ENCODE measurements at regions not wholly inside any gene's neighbourhood (a gene's known extent, or its start where the extent isn't known, plus 50 kb on each side); places are given as distances from the start of the nearest gene placed in this dataset.
"Not testable (repeated sequence)": the region's sequence is repeated elsewhere in the genome, so short reads cannot be mapped to it uniquely, and the experiment has no call there.

- no peaks in the 10 kb centered on the region for H3K27me3 Mint-ChIP-seq
- no peaks in the 10 kb centered on the region for H3K4me1 Mint-ChIP-seq
Measured at GRCh38 chr4:75142850-75143249, 209.9 kb downstream of the PARM1 start.

GRCh38 chr4:75142382-75142781 lies 209.5 kb downstream of the PARM1 start:
- no peaks in the 10 kb centered on the region for H3K4me1 Mint-ChIP-seq
- intact Hi-C loops (cut with micrococcal nuclease) = no loop called here
- no peaks in the 10 kb centered on the region for H3K27me3 Mint-ChIP-seq
- no peak overlapping the region for H3K27ac Mint-ChIP-seq
- no peak for DNase-seq
- H3K9me3 Mint-ChIP-seq = no peaks in the 10 kb centered on the region
- no peaks in the 10 kb centered on the region for H3K36me3 Mint-ChIP-seq (ENCODE audit: low read depth)
- no peak overlapping the region for H3K4me3 Mint-ChIP-seq

More at GRCh38 chr4:75142850-75143249, 209.9 kb downstream of the PARM1 start:
- intact Hi-C loops (cut with micrococcal nuclease) = no loop called here
- H3K4me3 Mint-ChIP-seq = no peak overlapping the region
- H3K36me3 Mint-ChIP-seq (ENCODE audit: low read depth) = no peaks in the 10 kb centered on the region
- DNase-seq = no peak
- H3K9me3 Mint-ChIP-seq = no peaks in the 10 kb centered on the region
- no peak overlapping the region for H3K27ac Mint-ChIP-seq

DNA sequence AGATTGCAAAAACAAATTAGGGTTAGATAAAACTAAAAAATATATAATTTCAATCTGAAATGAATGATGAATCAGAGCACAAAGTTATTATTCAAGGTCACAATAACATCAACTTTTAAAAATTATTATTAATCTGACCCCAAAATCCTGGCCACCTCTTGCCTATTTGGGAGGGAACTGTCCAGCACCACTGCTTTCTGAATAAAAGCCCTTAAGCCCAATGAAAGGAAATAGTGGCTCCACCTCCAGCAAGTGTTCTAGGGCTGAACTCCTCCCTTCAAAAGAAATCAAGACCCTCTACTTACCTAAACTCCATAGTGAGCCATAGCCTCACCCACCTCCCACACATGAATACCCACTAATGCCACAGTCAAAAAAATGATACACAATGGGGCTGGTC lies 208.2 kb downstream of the PARM1 start:
- no peak overlapping the region for H3K4me3 Mint-ChIP-seq
- no peaks in the 10 kb centered on the region for H3K27me3 Mint-ChIP-seq
- no peak for DNase-seq

DNA sequence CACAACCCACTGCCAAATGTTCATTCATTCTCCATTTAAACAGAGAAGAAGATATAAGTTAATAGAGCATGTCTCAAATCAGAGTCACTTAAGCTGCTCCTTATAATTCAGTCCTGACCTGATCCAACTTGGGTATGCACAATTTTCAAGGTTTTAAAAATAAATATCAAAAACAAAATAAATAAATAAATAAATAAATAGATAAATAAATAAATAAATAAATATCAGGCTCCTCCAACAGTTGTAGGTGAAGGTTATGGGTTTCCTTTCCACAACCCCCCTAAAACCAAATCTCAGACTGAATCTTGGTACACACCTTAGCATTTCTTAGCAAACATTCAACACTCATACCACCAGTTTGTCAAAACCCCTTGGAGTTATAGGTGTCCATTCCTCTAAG lies 204.4 kb downstream of the PARM1 start:
- DNase-seq = no peak
- Mint-ChIP-seq H3K9me3 (no peaks in the 10 kb centered on the region), H3K27ac (no peak overlapping the region), H3K4me1 (no peaks in the 10 kb centered on the region), H3K36me3 (ENCODE audit: low read depth) (no peaks in the 10 kb centered on the region), H3K4me3 (no peak overlapping the region), H3K27me3 (no peaks in the 10 kb centered on the region)
- intact Hi-C loops (cut with micrococcal nuclease) = no loop called here

More for the DNA sequence above, 208.2 kb downstream of the PARM1 start:
- Mint-ChIP-seq H3K27ac (no peak overlapping the region), H3K36me3 (ENCODE audit: low read depth) (no peaks in the 10 kb centered on the region), H3K4me1 (no peaks in the 10 kb centered on the region), H3K9me3 (no peaks in the 10 kb centered on the region)
- intact Hi-C loops (cut with micrococcal nuclease) = no loop called here

GRCh38 chr4:75135068-75135825 lies 202.3 kb downstream of the PARM1 start:
- H3K9me3 Mint-ChIP-seq = no peaks in the 10 kb centered on the region
- intact Hi-C loops (cut with micrococcal nuclease) = no loop called here

GRCh38 chr4:75126870-75127269 lies 194.0 kb downstream of the PARM1 start:
- H3K4me3 Mint-ChIP-seq; H3K36me3 Mint-ChIP-seq (ENCODE audit: low read depth); H3K27me3 Mint-ChIP-seq; intact Hi-C loops (cut with micrococcal nuclease); H3K4me1 Mint-ChIP-seq; DNase-seq; H3K9me3 Mint-ChIP-seq; H3K27ac Mint-ChIP-seq: not testable (repeated sequence)

More at GRCh38 chr4:75135068-75135825, 202.3 kb downstream of the PARM1 start:
- Mint-ChIP-seq H3K4me3 (no peak overlapping the region), H3K27me3 (no peaks in the 10 kb centered on the region), H3K36me3 (ENCODE audit: low read depth) (no peaks in the 10 kb centered on the region), H3K27ac (no peak overlapping the region), H3K4me1 (no peaks in the 10 kb centered on the region)
- no peak for DNase-seq

DNA sequence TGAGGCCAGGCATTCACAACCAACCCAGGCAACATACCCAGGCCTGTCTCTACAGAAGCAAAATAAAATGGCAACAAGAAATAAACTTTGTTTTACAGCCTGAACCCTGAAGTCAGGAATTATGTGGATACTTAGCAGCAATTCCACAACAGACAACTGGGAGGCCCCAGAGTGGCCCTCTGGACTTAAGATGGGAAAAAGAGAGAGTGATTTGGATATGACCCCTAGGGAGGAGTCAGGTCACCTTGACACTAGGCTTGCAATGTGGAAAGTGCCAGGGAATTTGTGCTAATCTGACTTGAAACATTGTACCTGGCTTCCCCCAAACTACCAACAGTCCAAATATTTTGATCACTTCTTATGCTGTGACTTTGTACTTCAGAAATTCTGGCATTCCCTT lies 193.1 kb downstream of the PARM1 start:
- no peaks in the 10 kb centered on the region for H3K4me1 Mint-ChIP-seq
- H3K27me3 Mint-ChIP-seq = no peaks in the 10 kb centered on the region
- no peak overlapping the region for H3K27ac Mint-ChIP-seq
- H3K4me3 Mint-ChIP-seq = no peak overlapping the region
- H3K9me3 Mint-ChIP-seq = peaks cover 6% of the 10 kb centered on the region
- H3K36me3 Mint-ChIP-seq (ENCODE audit: low read depth) = no peaks in the 10 kb centered on the region
- intact Hi-C loops (cut with micrococcal nuclease) = no loop called here
- DNase-seq = no peak

DNA sequence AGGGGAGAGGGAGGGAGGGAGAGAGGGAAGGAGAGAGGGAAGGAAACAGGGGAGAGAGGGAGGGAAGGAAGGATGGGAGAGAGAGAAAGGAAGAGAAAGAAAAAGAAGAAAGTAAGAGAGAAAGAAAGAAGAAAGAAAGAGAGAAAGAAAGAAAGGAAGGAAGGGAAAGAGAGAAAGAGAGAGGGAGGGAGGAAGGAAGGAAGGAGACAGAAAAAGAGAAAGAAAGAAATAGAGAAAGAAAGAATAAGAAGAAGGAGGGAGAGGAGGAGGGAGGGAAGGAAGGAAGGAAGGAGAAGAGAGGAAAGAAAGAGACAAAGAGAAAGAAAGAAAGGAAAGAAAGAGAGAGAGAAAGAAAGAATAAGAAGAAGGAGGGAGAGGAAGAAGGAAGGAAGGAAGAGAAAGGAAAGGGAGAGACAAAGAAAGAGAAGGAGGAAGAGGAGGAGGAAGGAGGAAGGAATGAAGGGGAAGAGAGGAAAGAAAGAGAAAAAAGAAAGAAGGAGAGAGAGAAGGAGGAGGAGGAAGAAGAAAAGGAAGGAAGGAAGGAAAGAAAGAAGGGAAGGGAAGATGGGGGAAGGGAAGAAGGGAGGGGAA lies 189.6 kb downstream of the PARM1 start:
- no peak for DNase-seq
- no peak overlapping the region for H3K27ac Mint-ChIP-seq
- no peak overlapping the region for H3K4me3 Mint-ChIP-seq
- H3K36me3 Mint-ChIP-seq (ENCODE audit: low read depth) = no peaks in the 10 kb centered on the region
- peaks cover 10% of the 10 kb centered on the region for H3K9me3 Mint-ChIP-seq
- intact Hi-C loops (cut with micrococcal nuclease) = no loop called here
- no peaks in the 10 kb centered on the region for H3K4me1 Mint-ChIP-seq
- no peaks in the 10 kb centered on the region for H3K27me3 Mint-ChIP-seq

DNA sequence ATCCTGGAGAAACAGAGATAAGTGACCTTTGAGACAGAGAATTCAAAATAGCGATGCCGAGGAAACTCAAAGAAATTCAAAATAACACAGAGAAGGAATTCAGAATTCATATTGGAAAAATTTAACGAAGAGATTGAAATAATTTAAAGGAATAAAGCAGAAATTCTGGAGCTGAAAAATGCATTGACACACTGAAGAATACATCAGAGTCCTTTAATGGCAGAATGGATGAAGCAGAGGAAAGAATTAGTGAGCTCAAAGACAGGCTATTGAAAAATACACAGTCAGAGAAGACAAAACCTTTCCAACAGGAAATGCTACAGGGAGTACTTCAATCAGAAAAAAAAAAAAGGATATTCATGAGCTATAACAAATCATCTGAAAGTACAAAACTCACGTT lies 185.8 kb downstream of the PARM1 start:
- Mint-ChIP-seq H3K27ac (no peak overlapping the region), H3K4me3 (no peak overlapping the region), H3K27me3 (no peaks in the 10 kb centered on the region), H3K9me3 (peaks cover 7% of the 10 kb centered on the region), H3K4me1 (no peaks in the 10 kb centered on the region), H3K36me3 (ENCODE audit: low read depth) (no peaks in the 10 kb centered on the region)
- intact Hi-C loops (cut with micrococcal nuclease) = no loop called here
- DNase-seq = no peak

- no peak for DNase-seq
- Mint-ChIP-seq H3K27ac (no peak overlapping the region), H3K9me3 (no peaks in the 10 kb centered on the region), H3K36me3 (ENCODE audit: low read depth) (no peaks in the 10 kb centered on the region), H3K4me1 (no peaks in the 10 kb centered on the region), H3K27me3 (no peaks in the 10 kb centered on the region), H3K4me3 (no peak overlapping the region)
- intact Hi-C loops (cut with micrococcal nuclease) = no loop called here
Measured at GRCh38 chr4:75110061-75110460, 177.1 kb downstream of the PARM1 start.

- no peaks in the 10 kb centered on the region for H3K9me3 Mint-ChIP-seq
- no peaks in the 10 kb centered on the region for H3K4me1 Mint-ChIP-seq
- H3K27me3 Mint-ChIP-seq = no peaks in the 10 kb centered on the region
- no peak for DNase-seq
- intact Hi-C loops (cut with micrococcal nuclease) = no loop called here
- no peaks in the 10 kb centered on the region for H3K36me3 Mint-ChIP-seq (ENCODE audit: low read depth)
- no peak overlapping the region for H3K4me3 Mint-ChIP-seq
- H3K27ac Mint-ChIP-seq = no peak overlapping the region
Measured at GRCh38 chr4:75107755-75108612, 175.1 kb downstream of the PARM1 start.

GRCh38 chr4:75102787-75103085 lies 169.8 kb downstream of the PARM1 start:
- no peak overlapping the region for H3K27ac Mint-ChIP-seq
- no peaks in the 10 kb centered on the region for H3K4me1 Mint-ChIP-seq
- H3K9me3 Mint-ChIP-seq = peaks cover 9% of the 10 kb centered on the region
- DNase-seq = no peak
- H3K4me3 Mint-ChIP-seq = no peak overlapping the region
- H3K27me3 Mint-ChIP-seq = no peaks in the 10 kb centered on the region
- H3K36me3 Mint-ChIP-seq (ENCODE audit: low read depth) = no peaks in the 10 kb centered on the region
- intact Hi-C loops (cut with micrococcal nuclease) = no loop called here

- Mint-ChIP-seq H3K9me3 (peaks cover 15% of the 10 kb centered on the region), H3K27ac (no peak overlapping the region), H3K4me3 (no peak overlapping the region), H3K36me3 (ENCODE audit: low read depth) (no peaks in the 10 kb centered on the region), H3K4me1 (no peaks in the 10 kb centered on the region), H3K27me3 (no peaks in the 10 kb centered on the region)
- no peak for DNase-seq
- intact Hi-C loops (cut with micrococcal nuclease) = no loop called here
Measured at GRCh38 chr4:75101906-75102786, 169.2 kb downstream of the PARM1 start.
